Coronary artery (tissue), 2 donors: ENCODE measurements at regions not wholly inside any gene's neighbourhood (a gene's known extent, or its start where the extent isn't known, plus 50 kb on each side); places are given as distances from the start of the nearest gene placed in this dataset.

Source experiments
- DNase-seq: peaks from one replicate; pipeline ENCODE4 v3.0.0-alpha.2; 2017; ENCODE audit warnings: low spot score
- H3K27ac ChIP-seq, 2 donors: fragments of 200-600 bp; sonication (generic); one replicate each; pipeline ENCODE4 v1.5.1; 2016 to 2019
- H3K4me3 ChIP-seq: fragments of 200-600 bp; sonication (generic); 2 replicates; pipeline ENCODE4 v1.5.1; 2016; ENCODE audit warnings: mild to moderate bottlenecking, moderate library complexity
- CTCF ChIP-seq: fragments of 200-600 bp; sonication (generic); IDR thresholded peaks from one replicate; pipeline ENCODE4 v1.5.1; 2019; ENCODE audit warnings: antibody characterized with exemption

GRCh38 chr3:82364827-82365226 lies 603.4 kb upstream of the GBE1 start:
- no peak for DNase-seq
- TF ChIP-seq CTCF = no peak
- no peak overlapping the region for H3K27ac ChIP-seq
- H3K4me3 ChIP-seq = no peak overlapping the region

GRCh38 chr3:82363131-82363530 lies 601.7 kb upstream of the GBE1 start:
- no peak overlapping the region for H3K4me3 ChIP-seq
- H3K27ac ChIP-seq = no peak overlapping the region
- TF ChIP-seq CTCF = no peak
- DNase-seq = no peak

- Histone ChIP-seq H3K27ac (no peak overlapping the region), H3K4me3 (no peak overlapping the region)
- no peak for DNase-seq
- no peak for TF ChIP-seq CTCF
Observed at GRCh38 chr3:82355228-82355627, 593.8 kb upstream of the GBE1 start.

DNA sequence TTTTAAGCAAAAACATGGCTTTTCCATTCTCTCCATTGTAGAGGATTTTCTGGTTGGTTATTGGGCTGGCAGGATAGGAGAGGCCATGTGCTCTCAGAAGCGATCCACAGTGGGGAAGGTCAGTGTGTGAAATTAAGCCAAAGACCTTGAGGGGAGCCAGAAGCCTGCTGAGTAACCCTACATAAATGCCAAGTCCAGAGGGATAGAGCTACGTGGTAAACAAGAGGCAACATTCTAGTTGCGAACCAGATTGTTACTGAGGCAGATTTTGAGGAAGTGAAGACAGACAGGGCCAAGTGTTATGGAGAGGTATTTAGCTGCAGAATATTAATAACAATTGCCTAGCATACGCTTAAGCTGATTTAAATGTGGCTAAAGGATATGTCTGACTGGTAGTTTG lies 592.8 kb upstream of the GBE1 start:
- no peak for DNase-seq
- Histone ChIP-seq H3K27ac (no peak overlapping the region), H3K4me3 (no peak overlapping the region)
- TF ChIP-seq CTCF = no peak

GRCh38 chr3:82353306-82354171 lies 592.1 kb upstream of the GBE1 start:
- DNase-seq = no peak
- no peak for TF ChIP-seq CTCF
- Histone ChIP-seq H3K4me3 (no peak overlapping the region), H3K27ac (no peak overlapping the region)

GRCh38 chr3:82347585-82347984 lies 586.1 kb upstream of the GBE1 start:
- Histone ChIP-seq H3K27ac (no peak overlapping the region), H3K4me3 (no peak overlapping the region)
- TF ChIP-seq CTCF = no peak
- DNase-seq = no peak

DNA sequence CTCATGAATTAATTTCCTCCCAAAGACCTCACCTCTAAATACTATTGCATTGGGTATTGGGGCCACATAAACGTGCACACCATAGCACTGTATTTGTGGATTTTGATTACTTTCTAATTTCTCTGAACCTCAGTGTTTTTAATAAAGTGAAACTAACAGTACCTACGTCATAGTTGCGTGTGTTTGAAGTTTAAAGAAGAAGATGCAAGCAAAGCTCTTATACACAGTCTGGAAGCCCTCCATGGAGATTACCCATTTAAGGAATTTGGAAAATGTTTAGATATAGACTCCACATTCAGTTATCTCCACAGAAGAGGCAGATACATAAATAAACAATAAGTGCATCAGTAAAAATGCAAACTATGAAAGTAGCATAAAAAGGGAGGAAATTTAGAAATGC lies 581.1 kb upstream of the GBE1 start:
- Histone ChIP-seq H3K27ac (no peak overlapping the region), H3K4me3 (no peak overlapping the region)
- TF ChIP-seq CTCF = no peak
- DNase-seq = no peak
